Daoy (cell line): ENCODE measurements at regions not wholly inside any gene's neighbourhood (a gene's known extent, or its start where the extent isn't known, plus 50 kb on each side); places are given as distances from the start of the nearest gene placed in this dataset.

Source experiments
- DNase-seq: peaks from one replicate; pipeline ENCODE4 v3.0.0-alpha.2; 2015; ENCODE audit warnings: low read depth

GRCh38 chr1:72649211-72649888, 367.0 kb upstream of the NEGR1 start:
- DNase-seq = no peak

DNA sequence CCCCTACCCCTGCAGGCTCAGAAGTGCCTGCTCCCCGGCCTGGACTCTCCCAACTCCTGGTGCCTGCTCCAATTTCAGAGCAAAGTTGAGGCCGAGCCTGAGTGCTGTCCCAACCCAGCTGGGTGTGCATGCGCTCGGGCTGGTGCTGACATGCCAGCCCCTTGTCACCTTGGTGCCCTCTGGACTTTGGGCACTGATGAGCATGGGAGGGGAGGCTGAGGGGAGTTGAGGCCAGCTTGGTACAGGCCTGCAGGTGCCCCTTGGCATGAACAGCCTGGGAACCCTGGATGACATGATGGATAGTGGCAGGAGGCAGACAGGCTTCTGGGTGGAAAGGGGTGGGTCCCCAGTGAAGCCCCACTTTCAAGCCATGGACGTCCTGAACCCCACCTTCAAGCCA, 366.1 kb upstream of the NEGR1 start:
- no peak for DNase-seq

DNA sequence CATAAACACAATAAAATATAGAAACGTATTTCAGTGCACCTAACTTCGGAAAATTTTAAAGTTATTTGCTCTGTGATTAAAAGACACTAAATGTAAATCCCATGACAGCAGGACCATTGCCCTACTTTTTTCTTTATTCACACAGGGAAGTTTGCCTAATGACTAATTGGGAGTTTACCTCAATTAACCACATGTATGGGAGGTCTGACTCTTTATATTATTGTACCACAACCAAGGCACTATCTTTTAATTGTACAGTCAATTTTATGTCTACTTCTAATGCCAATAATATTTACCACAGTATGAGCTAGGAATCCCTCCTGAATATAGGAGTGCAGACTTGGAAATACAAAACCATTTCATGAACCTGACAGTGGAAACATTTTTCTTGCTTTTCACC, 360.8 kb upstream of the NEGR1 start:
- DNase-seq = no peak

DNA sequence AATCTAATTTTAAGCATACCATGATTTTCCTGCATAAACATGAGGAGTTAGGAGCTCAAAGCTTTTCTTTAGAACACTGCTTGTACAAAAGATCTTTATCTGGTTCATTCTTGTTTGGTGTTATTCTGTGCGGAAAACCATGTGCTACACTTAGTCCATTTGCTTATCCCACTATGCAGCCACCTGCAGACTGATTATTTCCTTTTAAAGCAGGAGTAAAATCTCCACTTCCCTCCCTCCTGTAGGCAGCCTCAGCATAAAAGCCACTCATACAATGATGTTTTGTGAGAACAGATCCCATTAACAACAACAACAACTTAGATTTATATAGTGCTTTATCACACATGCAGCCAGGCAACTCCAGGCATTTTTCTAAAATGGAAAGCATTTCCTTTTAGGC, 355.3 kb upstream of the NEGR1 start:
- no peak for DNase-seq

GRCh38 chr1:72636631-72637030, 354.3 kb upstream of the NEGR1 start:
- no peak for DNase-seq

DNA sequence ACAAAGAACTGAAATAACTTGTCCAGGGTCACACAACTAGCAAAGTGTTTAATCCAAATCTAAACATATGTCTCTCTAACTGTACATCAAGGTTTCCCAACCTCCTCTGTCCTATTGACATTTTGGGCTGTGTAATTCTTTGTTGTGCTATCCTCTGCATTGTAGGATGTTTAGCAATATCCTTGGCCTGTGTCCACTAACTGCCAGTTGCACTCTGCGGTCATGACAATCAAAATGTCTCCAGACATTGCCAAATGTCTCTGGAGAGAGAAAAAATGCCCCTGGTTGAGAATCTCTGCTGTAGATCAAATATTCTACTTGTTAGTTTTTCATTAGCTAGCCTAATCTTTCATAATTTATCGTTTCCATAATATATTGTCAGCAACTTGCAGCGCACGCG, 353.4 kb upstream of the NEGR1 start:
- no peak for DNase-seq

GRCh38 chr1:72634946-72635345, 352.6 kb upstream of the NEGR1 start:
- DNase-seq = no peak

DNA sequence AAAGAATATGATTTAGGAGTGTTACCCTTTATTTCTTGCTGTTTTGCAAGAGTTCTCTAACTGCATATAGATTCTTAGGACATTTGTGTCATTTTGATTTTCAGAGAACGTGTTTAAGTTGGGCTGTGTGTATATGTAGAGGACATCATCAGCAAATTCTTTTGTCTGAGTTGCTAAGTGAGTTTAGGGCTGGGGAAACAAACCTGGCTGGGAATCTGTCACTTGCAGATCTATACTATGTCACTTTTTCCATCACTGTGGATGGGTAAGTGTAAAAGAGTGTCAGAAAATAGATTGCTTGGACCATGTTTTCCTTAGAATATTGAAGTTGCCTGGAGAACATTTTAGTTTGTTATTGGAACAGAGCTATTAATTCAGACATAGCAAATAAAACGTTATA, 349.1 kb upstream of the NEGR1 start:
- no peak for DNase-seq

- peak; percentile 3 for DNase-seq
Measured at GRCh38 chr1:72623299-72623708, 341.0 kb upstream of the NEGR1 start.

DNA sequence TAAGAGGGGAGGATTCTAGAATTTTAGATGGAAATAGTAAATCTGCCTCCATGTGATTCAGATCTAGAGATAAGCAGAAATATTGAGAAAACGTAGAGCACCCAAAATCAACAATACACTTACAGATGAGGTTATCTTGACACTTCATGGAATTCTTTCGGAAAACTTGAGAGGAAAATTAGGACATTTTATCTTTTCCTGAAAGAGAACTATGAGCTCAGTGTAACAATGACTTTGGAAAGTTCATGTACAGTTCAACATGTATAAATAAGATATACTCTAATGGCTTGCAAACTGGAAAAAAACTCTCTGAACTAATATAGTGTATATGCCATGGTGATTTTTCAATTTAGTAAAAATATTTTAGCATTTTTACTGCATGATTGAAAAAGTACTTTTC, 338.1 kb upstream of the NEGR1 start:
- DNase-seq = no peak

GRCh38 chr1:72606216-72606810, 324.0 kb upstream of the NEGR1 start:
- no peak for DNase-seq

DNA sequence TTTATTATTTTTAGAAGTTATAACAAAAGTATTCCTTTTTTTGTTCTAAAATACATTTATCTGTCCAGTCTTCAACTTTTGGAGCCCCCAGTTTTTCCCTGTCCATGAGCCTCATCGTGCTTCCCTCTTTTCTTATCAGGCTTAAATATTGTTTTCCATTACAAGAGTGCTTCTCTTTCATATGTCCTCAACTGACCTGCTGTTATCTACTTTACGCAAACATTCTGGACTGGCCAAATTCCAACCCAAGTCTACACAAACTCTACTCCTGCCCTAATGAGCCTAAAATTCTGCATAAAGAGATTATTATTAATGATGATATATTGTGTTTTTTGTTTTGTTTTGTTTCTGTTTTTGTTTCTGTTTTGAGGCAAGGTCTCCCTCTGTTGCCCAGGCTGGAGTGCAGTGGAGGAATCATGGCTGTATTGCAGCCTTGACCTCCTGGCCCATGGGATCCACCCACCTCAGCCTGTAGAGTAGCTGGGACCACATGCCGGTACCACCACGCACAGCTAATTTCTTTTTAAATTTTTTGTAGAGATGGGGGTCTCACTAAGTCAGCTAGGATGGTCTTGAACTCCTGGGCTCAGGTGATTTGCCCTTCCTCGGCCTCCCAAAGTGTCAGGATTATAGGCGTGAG, 318.8 kb upstream of the NEGR1 start:
- no peak for DNase-seq

GRCh38 chr1:72586023-72586685, 303.8 kb upstream of the NEGR1 start:
- DNase-seq = no peak

DNA sequence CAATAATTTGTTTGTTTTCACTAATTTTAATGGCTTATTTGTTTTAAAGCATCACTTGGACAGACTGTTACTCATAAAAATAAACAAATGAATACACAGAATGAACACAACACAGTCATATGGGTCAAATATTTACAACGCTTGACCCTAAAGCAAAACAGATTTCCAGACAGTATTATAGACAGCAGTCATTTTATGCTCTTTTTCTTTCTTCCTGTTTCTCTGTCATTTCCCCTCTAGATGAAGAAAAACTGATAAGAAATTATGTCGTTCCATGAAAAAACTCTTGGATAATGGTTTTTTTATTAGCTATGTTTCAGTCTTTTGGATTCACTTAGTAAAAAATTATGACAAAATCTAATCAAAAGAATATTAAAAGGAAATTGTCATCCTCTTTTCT, 297.3 kb upstream of the NEGR1 start:
- no peak for DNase-seq

GRCh38 chr1:72570815-72571214, 288.5 kb upstream of the NEGR1 start:
- no peak for DNase-seq

DNA sequence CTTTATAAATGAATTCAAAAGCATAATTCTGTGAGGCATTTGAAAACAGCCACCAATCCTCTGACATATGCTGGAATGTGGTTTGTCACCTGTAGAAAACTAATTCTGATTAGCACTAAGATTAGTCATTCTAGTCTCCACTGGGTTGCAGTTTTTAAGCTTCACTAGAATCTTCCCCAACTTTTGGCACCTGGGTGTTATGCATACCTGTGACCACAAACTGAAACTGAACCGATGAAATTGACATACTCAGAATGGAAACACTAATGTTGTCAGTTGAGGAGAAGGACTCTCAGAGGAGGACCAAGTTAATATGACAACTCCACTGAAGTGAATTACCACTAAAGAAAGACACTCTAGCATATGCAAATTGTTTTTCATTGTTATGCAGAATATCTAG, 285.8 kb upstream of the NEGR1 start:
- DNase-seq = no peak

GRCh38 chr1:72567521-72567920, 285.2 kb upstream of the NEGR1 start:
- DNase-seq = no peak

GRCh38 chr1:72564749-72565148, 282.4 kb upstream of the NEGR1 start:
- no peak for DNase-seq

DNA sequence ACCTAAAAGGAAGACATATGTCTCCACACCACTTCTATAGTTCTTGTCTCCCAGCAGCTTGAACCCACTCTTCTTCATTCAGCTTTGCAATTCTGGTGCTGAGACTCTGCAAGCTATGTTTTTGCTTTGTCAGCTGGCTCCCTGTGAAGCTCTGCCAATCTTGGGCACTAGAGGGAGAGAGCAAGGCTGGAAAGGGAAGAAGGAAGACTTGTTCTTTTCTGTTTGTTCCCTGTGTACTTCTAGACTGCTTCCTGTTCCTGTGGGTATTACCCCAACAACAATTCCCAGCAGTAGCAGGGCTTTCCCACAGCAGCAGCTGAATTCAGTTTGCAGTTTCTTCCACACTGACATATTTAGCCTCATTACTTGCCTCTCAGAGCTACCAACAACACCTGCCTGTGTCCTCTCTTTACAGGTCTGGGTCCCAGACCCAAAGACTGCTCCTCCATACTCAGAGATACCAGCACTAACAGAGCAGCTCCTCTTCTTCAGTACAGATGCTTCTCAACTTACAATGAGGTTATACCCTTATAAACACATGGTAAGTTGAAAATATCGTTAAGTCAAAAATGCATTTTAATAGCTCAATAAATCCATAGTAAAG, 275.2 kb upstream of the NEGR1 start:
- DNase-seq = no peak

DNA sequence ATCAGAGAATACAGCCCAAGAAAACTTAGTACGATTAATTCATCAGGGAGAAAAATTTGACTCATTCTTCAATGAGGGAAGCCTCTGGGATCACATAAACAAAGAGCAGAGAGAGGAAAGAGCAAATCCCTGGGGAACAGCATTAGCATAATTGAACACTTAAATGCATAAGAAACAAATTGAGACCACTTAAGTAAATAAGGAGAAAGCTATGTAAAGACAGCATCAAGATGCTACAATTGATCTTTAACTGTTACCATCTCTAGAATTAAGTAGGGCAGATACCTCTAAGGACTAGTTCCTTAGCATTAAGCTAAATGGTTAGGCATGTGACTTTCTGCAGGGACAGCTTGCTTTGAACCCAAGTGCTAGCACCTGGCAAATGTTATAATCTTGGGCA, 265.1 kb upstream of the NEGR1 start:
- DNase-seq = no peak

GRCh38 chr1:72540674-72541073, 258.3 kb upstream of the NEGR1 start:
- DNase-seq = no peak

DNA sequence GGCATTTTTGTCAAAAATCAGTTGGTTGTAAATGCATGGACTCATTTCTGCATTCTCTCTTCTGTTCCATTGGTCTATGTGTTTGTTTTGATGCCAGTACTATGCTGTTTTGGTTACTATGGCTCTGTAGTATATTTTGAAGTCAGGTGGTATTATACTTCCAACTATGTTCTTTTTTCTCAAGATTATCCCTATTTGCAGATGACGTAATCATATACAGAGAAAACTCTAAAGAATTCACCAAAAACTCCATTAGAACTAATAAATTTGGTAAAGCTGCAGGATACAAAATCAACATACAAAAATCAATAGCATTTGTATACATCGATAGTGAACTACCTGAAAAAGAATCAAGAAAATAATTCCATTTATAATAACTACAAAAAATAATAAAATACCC, 253.1 kb upstream of the NEGR1 start:
- no peak for DNase-seq

DNA sequence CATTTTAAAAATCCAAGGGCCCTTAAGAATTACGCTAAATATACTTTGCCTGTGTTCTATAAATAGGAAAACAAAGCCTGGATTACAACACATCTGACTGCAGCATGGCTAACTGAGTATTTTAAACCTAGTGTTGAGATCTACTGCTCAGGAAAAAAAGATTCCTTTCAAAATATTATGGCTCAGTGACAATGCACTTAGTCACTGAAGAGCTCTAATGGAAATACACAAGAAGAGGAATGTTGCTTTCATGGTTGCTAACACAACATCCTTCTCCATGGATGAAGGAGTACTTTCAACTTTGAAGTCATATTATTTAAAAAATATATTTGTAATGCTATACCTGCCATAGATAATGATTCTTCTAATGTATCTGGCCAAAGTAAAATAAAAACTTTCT, 248.3 kb upstream of the NEGR1 start:
- DNase-seq = no peak
